HUES6 (cell line): ENCODE measurements at regions not wholly inside any gene's neighbourhood (a gene's known extent, or its start where the extent isn't known, plus 50 kb on each side); places are given as distances from the start of the nearest gene placed in this dataset.
"Not testable (repeated sequence)": the region's sequence is repeated elsewhere in the genome, so short reads cannot be mapped to it uniquely, and the experiment has no call there.

Experiments used
- H3K27ac ChIP-seq: 2 replicates; pipeline ENCODE4 v1.7.0; 2013; ENCODE audit warnings: low read depth, mild to moderate bottlenecking, low read length, inconsistent platforms
- H3K27me3 ChIP-seq: 2 replicates; pipeline ENCODE4 v1.6.1; 2013; ENCODE audit warnings: low read length; ENCODE audit not compliant: control insufficient read depth, insufficient read depth
- H3K36me3 ChIP-seq: 2 replicates; pipeline ENCODE4 v1.6.1; 2013; ENCODE audit warnings: low read length; ENCODE audit not compliant: control insufficient read depth, insufficient read depth
- H3K4me1 ChIP-seq: 2 replicates; pipeline ENCODE4 v1.6.1; 2013; ENCODE audit warnings: low read length; ENCODE audit not compliant: control insufficient read depth, insufficient read depth
- H3K4me3 ChIP-seq: 2 replicates; pipeline ENCODE4 v1.5.1; 2013; ENCODE audit warnings: low read depth, low read length
- H3K9ac ChIP-seq: one replicate; pipeline ENCODE4 v1.6.1; 2013; ENCODE audit warnings: mild to moderate bottlenecking, low read length
- H3K9me3 ChIP-seq: 2 replicates; pipeline ENCODE4 v1.6.1; 2013; ENCODE audit warnings: low read depth, low read length; ENCODE audit not compliant: control insufficient read depth, insufficient read depth

GRCh38 chr1:222004034-222004433 lies 262.1 kb upstream of the DUSP10 start:
- H3K27me3 ChIP-seq, result no peaks in the 10 kb centered on the region
- H3K4me3 ChIP-seq, result no peak overlapping the region
- H3K36me3 ChIP-seq, result no peaks in the 10 kb centered on the region
- H3K27ac ChIP-seq, result no peak overlapping the region
- H3K9ac ChIP-seq, result no peak overlapping the region
- H3K9me3 ChIP-seq, result no peaks in the 10 kb centered on the region
- H3K4me1 ChIP-seq, result no peaks in the 10 kb centered on the region

- H3K27me3 ChIP-seq, result no peaks in the 10 kb centered on the region
- peaks cover 3% of the 10 kb centered on the region for H3K4me1 ChIP-seq
- no peak overlapping the region for H3K9ac ChIP-seq
- H3K4me3 ChIP-seq, result no peak overlapping the region
- no peaks in the 10 kb centered on the region for H3K36me3 ChIP-seq
- H3K27ac ChIP-seq, result no peak overlapping the region
- no peaks in the 10 kb centered on the region for H3K9me3 ChIP-seq
Observed at GRCh38 chr1:222002503-222002902, 260.6 kb upstream of the DUSP10 start.

- Histone ChIP-seq H3K36me3 (no peaks in the 10 kb centered on the region), H3K4me1 (peaks cover 3% of the 10 kb centered on the region), H3K9me3 (no peaks in the 10 kb centered on the region), H3K4me3 (no peak overlapping the region), H3K9ac (no peak overlapping the region), H3K27me3 (no peaks in the 10 kb centered on the region), H3K27ac (no peak overlapping the region)
Observed at GRCh38 chr1:222000131-222000530, 258.2 kb upstream of the DUSP10 start.

- Histone ChIP-seq H3K27me3 (no peaks in the 10 kb centered on the region), H3K9me3 (no peaks in the 10 kb centered on the region), H3K4me1 (peaks cover 3% of the 10 kb centered on the region), H3K27ac (no peak overlapping the region), H3K9ac (no peak overlapping the region), H3K36me3 (no peaks in the 10 kb centered on the region), H3K4me3 (no peak overlapping the region)
Observed at GRCh38 chr1:221998781-221999180, 256.9 kb upstream of the DUSP10 start.

- Histone ChIP-seq H3K27ac (no peak overlapping the region), H3K4me1 (peaks cover 3% of the 10 kb centered on the region), H3K36me3 (no peaks in the 10 kb centered on the region), H3K9me3 (no peaks in the 10 kb centered on the region), H3K9ac (no peak overlapping the region), H3K4me3 (no peak overlapping the region), H3K27me3 (no peaks in the 10 kb centered on the region)
Observed at GRCh38 chr1:221998186-221998612, 256.3 kb upstream of the DUSP10 start.

- H3K27ac ChIP-seq, H3K9ac ChIP-seq, H3K4me3 ChIP-seq, H3K9me3 ChIP-seq, H3K4me1 ChIP-seq, H3K27me3 ChIP-seq, H3K36me3 ChIP-seq: not testable (repeated sequence)
Observed at GRCh38 chr1:221997012-221997411, 255.1 kb upstream of the DUSP10 start.

GRCh38 chr1:221994939-221995338 lies 253.1 kb upstream of the DUSP10 start:
- no peak overlapping the region for H3K4me3 ChIP-seq
- H3K27ac ChIP-seq, result no peak overlapping the region
- no peak overlapping the region for H3K9ac ChIP-seq
- no peaks in the 10 kb centered on the region for H3K36me3 ChIP-seq
- H3K9me3 ChIP-seq, result no peaks in the 10 kb centered on the region
- no peaks in the 10 kb centered on the region for H3K27me3 ChIP-seq
- peaks cover 3% of the 10 kb centered on the region for H3K4me1 ChIP-seq

GRCh38 chr1:221994274-221994698 lies 252.4 kb upstream of the DUSP10 start:
- Histone ChIP-seq H3K27ac (no peak overlapping the region), H3K4me1 (peaks cover 3% of the 10 kb centered on the region), H3K4me3 (no peak overlapping the region), H3K27me3 (no peaks in the 10 kb centered on the region), H3K9me3 (no peaks in the 10 kb centered on the region), H3K9ac (no peak overlapping the region), H3K36me3 (no peaks in the 10 kb centered on the region)

GRCh38 chr1:221993444-221993948 lies 251.6 kb upstream of the DUSP10 start:
- H3K9ac ChIP-seq, result no peak overlapping the region
- H3K36me3 ChIP-seq, result no peaks in the 10 kb centered on the region
- H3K27ac ChIP-seq, result no peak overlapping the region
- H3K4me1 ChIP-seq, result peaks cover 2% of the 10 kb centered on the region
- no peak overlapping the region for H3K4me3 ChIP-seq
- no peaks in the 10 kb centered on the region for H3K27me3 ChIP-seq
- no peaks in the 10 kb centered on the region for H3K9me3 ChIP-seq

GRCh38 chr1:221992427-221992826 lies 250.5 kb upstream of the DUSP10 start:
- H3K4me3 ChIP-seq, result no peak overlapping the region
- no peak overlapping the region for H3K27ac ChIP-seq
- H3K36me3 ChIP-seq, result no peaks in the 10 kb centered on the region
- no peak overlapping the region for H3K9ac ChIP-seq
- H3K27me3 ChIP-seq, result no peaks in the 10 kb centered on the region
- no peaks in the 10 kb centered on the region for H3K9me3 ChIP-seq
- H3K4me1 ChIP-seq, result no peaks in the 10 kb centered on the region; the same call in 1 of the 2 replicates

- Histone ChIP-seq H3K27me3 (no peaks in the 10 kb centered on the region), H3K4me1 (no peaks in the 10 kb centered on the region; the same call in 1 of the 2 replicates), H3K4me3 (no peak overlapping the region)
Observed at GRCh38 chr1:221991221-221991620, 249.3 kb upstream of the DUSP10 start.

GRCh38 chr1:221989741-221990140 lies 247.9 kb upstream of the DUSP10 start:
- Histone ChIP-seq H3K4me1 (no peaks in the 10 kb centered on the region; the same call in 1 of the 2 replicates), H3K4me3 (no peak overlapping the region), H3K9me3 (peaks cover 3% of the 10 kb centered on the region; the same call in 1 of the 2 replicates), H3K27me3 (no peaks in the 10 kb centered on the region), H3K27ac (no peak overlapping the region), H3K9ac (no peak overlapping the region), H3K36me3 (no peaks in the 10 kb centered on the region)

More at GRCh38 chr1:221991221-221991620, 249.3 kb upstream of the DUSP10 start:
- H3K9ac ChIP-seq, result no peak overlapping the region
- no peaks in the 10 kb centered on the region for H3K9me3 ChIP-seq
- no peaks in the 10 kb centered on the region for H3K36me3 ChIP-seq
- H3K27ac ChIP-seq, result no peak overlapping the region
